RWPE2 (cell line): ENCODE measurements at regions not wholly inside any gene's neighbourhood (a gene's known extent, or its start where the extent isn't known, plus 50 kb on each side); places are given as distances from the start of the nearest gene placed in this dataset.
A peak's percentile ranks its signal among the peaks of the same experiment; 100 is the strongest.

Experiments
- ATAC-seq: fragments of 200-7000 bp; cut with Tn5 transposase; 3 replicates; pipeline ENCODE4 v1.9.1; 2021; ENCODE audit warnings: low read depth
- DNase-seq: peaks from one replicate; pipeline ENCODE4 v3.0.0-alpha.2; 2020; ENCODE audit warnings: low spot score
- H3K27ac ChIP-seq: fragments of 450-650 bp; 2 replicates; pipeline ENCODE4 v1.5.1; 2017; ENCODE audit warnings: mild to moderate bottlenecking; ENCODE audit not compliant: poor library complexity, severe bottlenecking
- H3K27me3 ChIP-seq: fragments of 250-450 bp; sonication (Bioruptor Pico); 2 replicates; pipeline ENCODE4 v1.5.1; 2021; ENCODE audit warnings: mild to moderate bottlenecking, moderate library complexity; ENCODE audit not compliant: insufficient read depth, poor library complexity, severe bottlenecking
- H3K36me3 ChIP-seq: fragments of 250-450 bp; sonication (Bioruptor Pico); 2 replicates; pipeline ENCODE4 v1.5.1; 2020; ENCODE audit warnings: low read depth, mild to moderate bottlenecking, moderate library complexity
- H3K4me1 ChIP-seq: fragments of 250-450 bp; sonication (Bioruptor Pico); 2 replicates; pipeline ENCODE4 v1.5.1; 2021; ENCODE audit warnings: mild to moderate bottlenecking, moderate library complexity; ENCODE audit not compliant: insufficient read depth, poor library complexity, severe bottlenecking
- H3K4me3 ChIP-seq: fragments of 250-450 bp; sonication (Bioruptor Pico); 2 replicates; pipeline ENCODE4 v1.5.1; 2021; ENCODE audit warnings: mild to moderate bottlenecking, moderate library complexity; ENCODE audit not compliant: severe bottlenecking
- H3K9me3 ChIP-seq: fragments of 250-450 bp; sonication (Bioruptor Pico); 2 replicates; pipeline ENCODE4 v1.5.1; 2021; ENCODE audit warnings: mild to moderate bottlenecking, moderate library complexity; ENCODE audit not compliant: severe bottlenecking
- CTCF ChIP-seq: fragments of 450-650 bp; IDR thresholded peaks from one replicate; pipeline ENCODE4 v1.5.1; 2017; ENCODE audit warnings: mild to moderate bottlenecking, moderate library complexity; ENCODE audit not compliant: poor library complexity, severe bottlenecking

- TF ChIP-seq CTCF = no peak
- Histone ChIP-seq H3K9me3 (no peaks in the 10 kb centered on the region), H3K36me3 (no peaks in the 10 kb centered on the region), H3K4me1 (no peaks in the 10 kb centered on the region), H3K4me3 (no peak overlapping the region), H3K27ac (no peak overlapping the region), H3K27me3 (no peaks in the 10 kb centered on the region)
- DNase-seq = no peak
- ATAC-seq = no peak
These were observed 96.3 kb downstream of the GJA1 start for GRCh38 chr6:121531658-121532169.

DNA sequence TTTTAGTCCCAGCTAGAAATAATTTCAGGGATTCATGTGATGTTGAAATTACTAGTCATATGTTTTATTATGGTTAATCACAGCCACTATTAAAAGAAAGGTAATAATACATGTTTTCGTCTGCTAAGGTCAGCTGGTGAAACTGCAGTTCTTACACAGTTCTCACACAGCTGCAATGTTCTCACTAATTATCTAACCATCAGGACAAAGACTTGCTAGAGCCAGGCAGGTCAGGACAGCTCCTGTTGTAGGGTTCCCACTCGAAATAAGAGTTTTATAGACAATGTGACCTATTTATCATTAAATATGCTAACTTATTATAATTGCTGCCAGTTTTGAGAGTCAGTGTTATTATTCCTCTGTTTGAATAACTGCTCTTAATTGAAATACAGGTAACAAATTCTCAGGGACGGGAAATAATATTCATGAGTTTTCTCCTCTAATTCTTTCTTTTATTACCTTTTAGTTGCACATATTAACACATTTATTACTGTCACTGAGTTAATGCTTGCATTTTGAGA lies 97.9 kb downstream of the GJA1 start:
- ATAC-seq (peak; percentile 31; the same call in 1 of the 3 replicates), DNase-seq (no peak)
- no peak for TF ChIP-seq CTCF
- Histone ChIP-seq H3K4me1 (no peaks in the 10 kb centered on the region), H3K27ac (no peak overlapping the region), H3K27me3 (no peaks in the 10 kb centered on the region), H3K9me3 (no peaks in the 10 kb centered on the region), H3K4me3 (no peak overlapping the region), H3K36me3 (no peaks in the 10 kb centered on the region)

DNA sequence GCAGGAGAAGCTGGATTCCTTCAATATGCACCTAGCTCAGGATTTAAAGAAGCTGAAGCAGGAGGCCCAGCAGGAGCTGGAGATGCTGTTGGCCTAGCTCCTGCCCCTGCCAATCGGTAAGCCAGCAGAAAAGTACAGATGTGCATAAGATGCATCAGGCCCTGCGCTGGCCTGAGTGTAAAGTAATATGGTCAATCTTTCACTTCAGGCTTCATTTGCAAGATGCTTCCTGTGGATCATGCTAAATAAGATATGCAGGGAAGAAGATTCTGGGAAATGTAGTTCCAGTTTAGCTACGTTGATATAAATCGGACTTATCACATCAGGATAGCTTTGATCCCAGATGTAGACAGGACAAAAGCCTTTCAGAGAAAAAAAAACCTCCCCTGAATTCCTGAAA lies 100.3 kb downstream of the GJA1 start:
- TF ChIP-seq CTCF = no peak
- Histone ChIP-seq H3K9me3 (no peaks in the 10 kb centered on the region), H3K27ac (no peak overlapping the region), H3K4me1 (no peaks in the 10 kb centered on the region), H3K27me3 (no peaks in the 10 kb centered on the region), H3K36me3 (no peaks in the 10 kb centered on the region), H3K4me3 (no peak overlapping the region)
- ATAC-seq (no peak), DNase-seq (no peak)

- DNase-seq = no peak
- Histone ChIP-seq H3K4me3 (no peak overlapping the region), H3K27me3 (no peaks in the 10 kb centered on the region), H3K27ac (no peak overlapping the region), H3K9me3 (no peaks in the 10 kb centered on the region), H3K36me3 (no peaks in the 10 kb centered on the region), H3K4me1 (no peaks in the 10 kb centered on the region)
- no peak for ATAC-seq
- no peak for TF ChIP-seq CTCF
These were observed 100.9 kb downstream of the GJA1 start for GRCh38 chr6:121536345-121536744.

- ATAC-seq (no peak), DNase-seq (no peak)
- no peak for TF ChIP-seq CTCF
- no peaks in the 10 kb centered on the region for H3K27me3 ChIP-seq
- no peaks in the 10 kb centered on the region for H3K9me3 ChIP-seq
- no peaks in the 10 kb centered on the region for H3K36me3 ChIP-seq
- no peak overlapping the region for H3K4me3 ChIP-seq
- H3K4me1 ChIP-seq = no peaks in the 10 kb centered on the region
- H3K27ac ChIP-seq = no peak overlapping the region
These were observed 104.0 kb downstream of the GJA1 start for GRCh38 chr6:121539439-121539838.
